ENCODE measurements at regions not wholly inside any gene's neighbourhood (a gene's known extent, or its start where the extent isn't known, plus 50 kb on each side); places are given as distances from the start of the nearest gene placed in this dataset.

DNA sequence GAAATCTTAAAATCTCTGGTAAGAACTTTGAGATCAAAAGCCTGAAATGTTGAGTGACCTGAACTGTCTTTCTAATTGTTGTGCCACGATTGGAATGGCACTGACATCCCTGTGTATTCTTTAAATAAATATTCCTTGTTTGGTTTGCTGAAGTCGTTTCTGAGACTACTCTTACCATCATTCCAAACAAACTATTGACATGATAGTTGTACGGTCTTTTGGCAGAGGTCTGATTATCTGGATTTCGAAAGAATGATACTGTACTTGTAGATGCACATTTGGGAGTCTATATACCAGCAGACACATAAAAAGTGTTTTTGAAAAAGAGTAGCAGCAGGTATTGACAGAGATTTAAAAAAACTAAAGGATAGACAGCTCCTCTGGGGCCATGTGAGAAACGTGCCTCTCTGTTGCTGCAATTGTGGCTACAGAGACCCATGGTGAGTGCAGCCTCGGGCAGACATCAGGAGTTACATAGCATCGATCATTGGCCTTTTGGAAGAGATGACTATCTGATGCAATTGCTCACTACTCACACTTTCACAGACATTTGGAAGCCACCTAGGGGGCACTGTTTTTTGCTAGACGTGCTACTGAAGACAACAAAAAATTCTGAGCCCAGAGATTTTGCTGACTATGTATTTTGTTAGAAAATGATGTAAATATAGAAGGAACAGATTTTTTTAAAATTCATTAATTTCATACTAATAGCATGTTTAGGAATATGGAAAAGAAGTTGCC lies 464.5 kb downstream of the KCNT2 start:
- Histone ChIP-seq H3K79me2 (ENCODE audit: control insufficient read depth, insufficient read depth, low read length) (no peaks in the 10 kb centered on the region), H3K4me3 (no peak overlapping the region), H3K27me3 (replicated peaks in 1 of 2; ENCODE audit: control insufficient read depth in 2 of 2, insufficient read depth in 2 of 2, low read length in 1 of 2) (no peaks in the 10 kb centered on the region), H3K9me3 (replicated peaks; ENCODE audit: control insufficient read depth, insufficient read depth, low read length) (no peaks in the 10 kb centered on the region), H3K27ac (ENCODE audit: control insufficient read depth, insufficient read depth) (no peak overlapping the region), H3K36me3 (ENCODE audit: control insufficient read depth in 2 of 2, insufficient read depth in 2 of 2, low read length in 1 of 2) (no peaks in the 10 kb centered on the region), H3K4me1 (ENCODE audit: control insufficient read depth, insufficient read depth, low read length) (no peaks in the 10 kb centered on the region), H4K20me1 (ENCODE audit: control insufficient read depth, insufficient read depth) (no peaks in the 10 kb centered on the region), H2AFZ (ENCODE audit: control insufficient read depth, low read depth, low read length) (no peak overlapping the region), H3K4me2 (ENCODE audit: control insufficient read depth, insufficient read depth) (no peak overlapping the region), H3K9ac (ENCODE audit: control insufficient read depth, insufficient read depth, low read length) (no peak overlapping the region)
- ChIA-PET POLR2A (no interaction called here), RAD21 (ENCODE audit: unreplicated experiment) (no interaction called here), SMC1A (ENCODE audit: uncharacterized antibody, unreplicated experiment) (no interaction called here), CTCF (no interaction called here)
- no peak for FAIRE-seq
- no TSS peak for BruUV-seq (replicated peaks)
- no peak for DNase-seq (ENCODE audit: low read depth, low spot score)
- peak; percentile 55 for ATAC-seq
- WGBS (ENCODE audit: insufficient coverage, insufficient replicate concordance, low lambda C conversion rate, missing lambda C conversion rate): 11% methylated on average over 8 of the region's 8 CpGs
- intact Hi-C loops (cut with micrococcal nuclease; ENCODE audit: unreplicated experiment) (no loop called here), in situ Hi-C loops (cut with MboI) (no loop called here)
- TF ChIP-seq ZNF384 (IDR thresholded peaks at IDR 0.05; ENCODE audit: borderline replicate concordance, low read depth, low read length): no peak
- TF ChIP-seq, protein P1, sequence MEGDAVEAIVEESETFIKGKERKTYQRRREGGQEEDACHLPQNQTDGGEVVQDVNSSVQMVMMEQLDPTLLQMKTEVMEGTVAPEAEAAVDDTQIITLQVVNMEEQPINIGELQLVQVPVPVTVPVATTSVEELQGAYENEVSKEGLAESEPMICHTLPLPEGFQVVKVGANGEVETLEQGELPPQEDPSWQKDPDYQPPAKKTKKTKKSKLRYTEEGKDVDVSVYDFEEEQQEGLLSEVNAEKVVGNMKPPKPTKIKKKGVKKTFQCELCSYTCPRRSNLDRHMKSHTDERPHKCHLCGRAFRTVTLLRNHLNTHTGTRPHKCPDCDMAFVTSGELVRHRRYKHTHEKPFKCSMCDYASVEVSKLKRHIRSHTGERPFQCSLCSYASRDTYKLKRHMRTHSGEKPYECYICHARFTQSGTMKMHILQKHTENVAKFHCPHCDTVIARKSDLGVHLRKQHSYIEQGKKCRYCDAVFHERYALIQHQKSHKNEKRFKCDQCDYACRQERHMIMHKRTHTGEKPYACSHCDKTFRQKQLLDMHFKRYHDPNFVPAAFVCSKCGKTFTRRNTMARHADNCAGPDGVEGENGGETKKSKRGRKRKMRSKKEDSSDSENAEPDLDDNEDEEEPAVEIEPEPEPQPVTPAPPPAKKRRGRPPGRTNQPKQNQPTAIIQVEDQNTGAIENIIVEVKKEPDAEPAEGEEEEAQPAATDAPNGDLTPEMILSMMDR (IDR thresholded peaks at IDR 0.05 in 2 of 3, conservative IDR thresholded peaks at IDR 0.05 in 1 of 3; ENCODE audit: control insufficient read depth in 2 of 3, extremely low read depth in 1 of 3, insufficient read depth in 1 of 3, low read depth in 3 of 3, low read length in 3 of 3): 0 out of 6 replicates have a peak, but pooled peaks of 1 of the 3 experiments have one; percentile 0

GRCh38 chr1:196142111-196142640 lies 466.1 kb downstream of the KCNT2 start:
- Histone ChIP-seq H3K36me3 (ENCODE audit: control insufficient read depth in 2 of 2, insufficient read depth in 2 of 2, low read length in 1 of 2) (no peaks in the 10 kb centered on the region), H3K9me3 (replicated peaks; ENCODE audit: control insufficient read depth, insufficient read depth, low read length) (no peaks in the 10 kb centered on the region), H3K27me3 (replicated peaks in 1 of 2; ENCODE audit: control insufficient read depth in 2 of 2, insufficient read depth in 2 of 2, low read length in 1 of 2) (no peaks in the 10 kb centered on the region), H4K20me1 (ENCODE audit: control insufficient read depth, insufficient read depth) (no peaks in the 10 kb centered on the region), H3K79me2 (ENCODE audit: control insufficient read depth, insufficient read depth, low read length) (no peaks in the 10 kb centered on the region), H3K4me2 (ENCODE audit: control insufficient read depth, insufficient read depth) (no peak overlapping the region), H3K4me1 (ENCODE audit: control insufficient read depth, insufficient read depth, low read length) (no peaks in the 10 kb centered on the region), H3K4me3 (no peak overlapping the region), H3K9ac (ENCODE audit: control insufficient read depth, insufficient read depth, low read length) (no peak overlapping the region), H3K27ac (ENCODE audit: control insufficient read depth, insufficient read depth) (no peak overlapping the region), H2AFZ (ENCODE audit: control insufficient read depth, low read depth, low read length) (no peak overlapping the region)
- intact Hi-C loops (cut with micrococcal nuclease; ENCODE audit: unreplicated experiment): no loop called here
- WGBS (ENCODE audit: insufficient coverage, insufficient replicate concordance, low lambda C conversion rate, missing lambda C conversion rate): 46% methylated on average over 2 of the region's 2 CpGs
- no peak for DNase-seq (ENCODE audit: low read depth, low spot score)
- ChIA-PET POLR2A (no interaction called here), CTCF (no interaction called here), RAD21 (ENCODE audit: unreplicated experiment) (no interaction called here), SMC1A (ENCODE audit: uncharacterized antibody, unreplicated experiment) (no interaction called here)
- no TSS peak for BruUV-seq (replicated peaks)
- in situ Hi-C loops (cut with MboI): no loop called here
- FAIRE-seq: no peak
- TF ChIP-seq ESRRA (IDR thresholded peaks at IDR 0.05; ENCODE audit: low read length) (no peak), CBX3 (IDR thresholded peaks at IDR 0.05; ENCODE audit: borderline replicate concordance, low read depth) (no peak), ATF3 (IDR thresholded peaks at IDR 0.05; ENCODE audit: borderline replicate concordance, extremely low read depth, low read depth, low read length) (no peak)
- ATAC-seq: no peak
